ENCODE measurements at regions not wholly inside any gene's neighbourhood (a gene's known extent, or its start where the extent isn't known, plus 50 kb on each side); places are given as distances from the start of the nearest gene placed in this dataset.
"Not testable (repeated sequence)": the region's sequence is repeated elsewhere in the genome, so short reads cannot be mapped to it uniquely, and the experiment has no call there.

GRCh38 chr1:187933562-187934419 lies 1105.0 kb downstream of the PLA2G4A start:
- Histone ChIP-seq H3K27me3 (ENCODE audit: control insufficient read depth, insufficient read depth, low read length, poor library complexity, severe bottlenecking) (no peaks in the 10 kb centered on the region), H3K4me3 (ENCODE audit: insufficient read depth, low read depth, low read length) (no peak overlapping the region), H3K27ac (ENCODE audit: insufficient read depth, low read depth, low read length, poor library complexity, severe bottlenecking) (no peak overlapping the region), H3K4me1 (ENCODE audit: control insufficient read depth, insufficient read depth, low read length) (no peaks in the 10 kb centered on the region), H3K9me3 (ENCODE audit: control insufficient read depth, low read length) (no peaks in the 10 kb centered on the region), H3K36me3 (ENCODE audit: control insufficient read depth, insufficient read depth, low read length) (no peaks in the 10 kb centered on the region)
- 78 to 84% methylated on average over 2 to 3 of the region's 3 CpGs for WGBS, 2 experiments

- Histone ChIP-seq H3K9me3 (ENCODE audit: control insufficient read depth, low read length) (no peaks in the 10 kb centered on the region), H3K4me3 (ENCODE audit: insufficient read depth, low read depth, low read length) (no peak overlapping the region), H3K27ac (ENCODE audit: insufficient read depth, low read depth, low read length, poor library complexity, severe bottlenecking) (no peak overlapping the region), H3K36me3 (ENCODE audit: control insufficient read depth, insufficient read depth, low read length) (no peaks in the 10 kb centered on the region), H3K4me1 (ENCODE audit: control insufficient read depth, insufficient read depth, low read length) (no peaks in the 10 kb centered on the region), H3K27me3 (ENCODE audit: control insufficient read depth, insufficient read depth, low read length, poor library complexity, severe bottlenecking) (no peaks in the 10 kb centered on the region)
- WGBS, 2 experiments: 93 to 100% methylated on average over 1 of the region's 1 CpG
Observed at GRCh38 chr1:187936667-187937066, 1107.9 kb downstream of the PLA2G4A start.

- Histone ChIP-seq H3K36me3 (ENCODE audit: control insufficient read depth, insufficient read depth, low read length) (no peaks in the 10 kb centered on the region), H3K4me1 (ENCODE audit: control insufficient read depth, insufficient read depth, low read length) (no peaks in the 10 kb centered on the region), H3K27ac (ENCODE audit: insufficient read depth, low read depth, low read length, poor library complexity, severe bottlenecking) (no peak overlapping the region), H3K9me3 (ENCODE audit: control insufficient read depth, low read length) (no peaks in the 10 kb centered on the region), H3K4me3 (ENCODE audit: insufficient read depth, low read depth, low read length) (no peak overlapping the region), H3K27me3 (ENCODE audit: control insufficient read depth, insufficient read depth, low read length, poor library complexity, severe bottlenecking) (no peaks in the 10 kb centered on the region)
- WGBS, 2 experiments: no CpG with 5 or more reads among the region's 2 CpGs
Observed at GRCh38 chr1:187938092-187938491, 1109.3 kb downstream of the PLA2G4A start.

GRCh38 chr1:187942986-187943385 lies 1114.2 kb downstream of the PLA2G4A start:
- no peaks in the 10 kb centered on the region for H3K36me3 ChIP-seq (ENCODE audit: control insufficient read depth, insufficient read depth, low read length)
- no peak overlapping the region for H3K4me3 ChIP-seq (ENCODE audit: insufficient read depth, low read depth, low read length)
- H3K27ac ChIP-seq (ENCODE audit: insufficient read depth, low read depth, low read length, poor library complexity, severe bottlenecking): no peak overlapping the region
- 90 to 94% methylated on average over 4 of the region's 4 CpGs for WGBS, 2 experiments
- H3K27me3 ChIP-seq (ENCODE audit: control insufficient read depth, insufficient read depth, low read length, poor library complexity, severe bottlenecking): no peaks in the 10 kb centered on the region
- H3K4me1 ChIP-seq (ENCODE audit: control insufficient read depth, insufficient read depth, low read length): no peaks in the 10 kb centered on the region
- H3K9me3 ChIP-seq (ENCODE audit: control insufficient read depth, low read length): peaks cover 2% of the 10 kb centered on the region

GRCh38 chr1:187943606-187944403 lies 1115.1 kb downstream of the PLA2G4A start:
- no peaks in the 10 kb centered on the region for H3K36me3 ChIP-seq (ENCODE audit: control insufficient read depth, insufficient read depth, low read length)
- H3K9me3 ChIP-seq (ENCODE audit: control insufficient read depth, low read length): peaks cover 2% of the 10 kb centered on the region
- H3K27ac ChIP-seq (ENCODE audit: insufficient read depth, low read depth, low read length, poor library complexity, severe bottlenecking): no peak overlapping the region
- no peak overlapping the region for H3K4me3 ChIP-seq (ENCODE audit: insufficient read depth, low read depth, low read length)
- no peaks in the 10 kb centered on the region for H3K27me3 ChIP-seq (ENCODE audit: control insufficient read depth, insufficient read depth, low read length, poor library complexity, severe bottlenecking)
- WGBS, 2 experiments: 50% methylated on average over 2 of the region's 2 CpGs
- H3K4me1 ChIP-seq (ENCODE audit: control insufficient read depth, insufficient read depth, low read length): no peaks in the 10 kb centered on the region

- H3K9me3 ChIP-seq (ENCODE audit: control insufficient read depth, low read length); H3K4me3 ChIP-seq (ENCODE audit: insufficient read depth, low read depth, low read length); H3K36me3 ChIP-seq (ENCODE audit: control insufficient read depth, insufficient read depth, low read length); H3K27ac ChIP-seq (ENCODE audit: insufficient read depth, low read depth, low read length, poor library complexity, severe bottlenecking); H3K4me1 ChIP-seq (ENCODE audit: control insufficient read depth, insufficient read depth, low read length); H3K27me3 ChIP-seq (ENCODE audit: control insufficient read depth, insufficient read depth, low read length, poor library complexity, severe bottlenecking): not testable (repeated sequence)
- 93 to 95% methylated on average over 2 to 3 of the region's 3 CpGs for WGBS, 2 experiments
Observed at GRCh38 chr1:187946661-187947060, 1117.9 kb downstream of the PLA2G4A start.

GRCh38 chr1:187947359-187947758 lies 1118.6 kb downstream of the PLA2G4A start:
- Histone ChIP-seq H3K27me3 (ENCODE audit: control insufficient read depth, insufficient read depth, low read length, poor library complexity, severe bottlenecking) (no peaks in the 10 kb centered on the region), H3K9me3 (ENCODE audit: control insufficient read depth, low read length) (peaks cover 2% of the 10 kb centered on the region), H3K4me1 (ENCODE audit: control insufficient read depth, insufficient read depth, low read length) (no peaks in the 10 kb centered on the region), H3K36me3 (ENCODE audit: control insufficient read depth, insufficient read depth, low read length) (no peaks in the 10 kb centered on the region), H3K27ac (ENCODE audit: insufficient read depth, low read depth, low read length, poor library complexity, severe bottlenecking) (no peak overlapping the region), H3K4me3 (ENCODE audit: insufficient read depth, low read depth, low read length) (no peak overlapping the region)

- Histone ChIP-seq H3K27me3 (ENCODE audit: control insufficient read depth, insufficient read depth, low read length, poor library complexity, severe bottlenecking) (no peaks in the 10 kb centered on the region), H3K4me3 (ENCODE audit: insufficient read depth, low read depth, low read length) (no peak overlapping the region), H3K9me3 (ENCODE audit: control insufficient read depth, low read length) (peaks cover 2% of the 10 kb centered on the region), H3K4me1 (ENCODE audit: control insufficient read depth, insufficient read depth, low read length) (no peaks in the 10 kb centered on the region), H3K27ac (ENCODE audit: insufficient read depth, low read depth, low read length, poor library complexity, severe bottlenecking) (no peak overlapping the region), H3K36me3 (ENCODE audit: control insufficient read depth, insufficient read depth, low read length) (no peaks in the 10 kb centered on the region)
- WGBS, 2 experiments: 94 to 96% methylated on average over 1 of the region's 1 CpG
Observed at GRCh38 chr1:187948170-187948794, 1119.5 kb downstream of the PLA2G4A start.

GRCh38 chr1:187949567-187949966 lies 1120.8 kb downstream of the PLA2G4A start:
- Histone ChIP-seq H3K36me3 (ENCODE audit: control insufficient read depth, insufficient read depth, low read length) (no peaks in the 10 kb centered on the region), H3K27ac (ENCODE audit: insufficient read depth, low read depth, low read length, poor library complexity, severe bottlenecking) (no peak overlapping the region), H3K27me3 (ENCODE audit: control insufficient read depth, insufficient read depth, low read length, poor library complexity, severe bottlenecking) (no peaks in the 10 kb centered on the region), H3K9me3 (ENCODE audit: control insufficient read depth, low read length) (peaks cover 4% of the 10 kb centered on the region), H3K4me3 (ENCODE audit: insufficient read depth, low read depth, low read length) (no peak overlapping the region), H3K4me1 (ENCODE audit: control insufficient read depth, insufficient read depth, low read length) (no peaks in the 10 kb centered on the region)
- 100% methylated on average over 1 of the region's 1 CpG; no CpG with 5 or more reads in 1 of the 2 experiments for WGBS, 2 experiments

GRCh38 chr1:187951817-187952216 lies 1123.1 kb downstream of the PLA2G4A start:
- Histone ChIP-seq H3K9me3 (ENCODE audit: control insufficient read depth, low read length) (peaks cover 2% of the 10 kb centered on the region), H3K4me1 (ENCODE audit: control insufficient read depth, insufficient read depth, low read length) (no peaks in the 10 kb centered on the region), H3K36me3 (ENCODE audit: control insufficient read depth, insufficient read depth, low read length) (no peaks in the 10 kb centered on the region), H3K27ac (ENCODE audit: insufficient read depth, low read depth, low read length, poor library complexity, severe bottlenecking) (no peak overlapping the region), H3K4me3 (ENCODE audit: insufficient read depth, low read depth, low read length) (no peak overlapping the region), H3K27me3 (ENCODE audit: control insufficient read depth, insufficient read depth, low read length, poor library complexity, severe bottlenecking) (no peaks in the 10 kb centered on the region)
